K562 (cell line): ENCODE measurements at regions not wholly inside any gene's neighbourhood (a gene's known extent, or its start where the extent isn't known, plus 50 kb on each side); places are given as distances from the start of the nearest gene placed in this dataset.

Experiments used
- ATAC-seq: fragments of 200-7000 bp; cut with Tn5 transposase; 3 replicates; pipeline ENCODE4 v1.9.1; 2020; ENCODE audit warnings: moderate library complexity
- BruUV-seq: library from RNA; stranded (reverse); fragments of 400-500 nt; replicated peaks from 2 replicates; lab custom pipeline; 2021; lab: Mats Ljungman, UMichigan
- CTCF ChIA-PET: fragments of 300-600 bp; formaldehyde crosslinking; extraction: SDS; loops from one replicate; lab custom pipeline; 2021; ENCODE audit warnings: low intra/inter-chr PET ratio; lab: Yijun Ruan, JAX
- POLR2A ChIA-PET: fragments of 300-600, 350-650 bp; sonication (Branson Sonifier 250); formaldehyde crosslinking; extraction: SDS; loops from one replicate; lab custom pipeline; 2021; ENCODE audit warnings: antibody characterized with exemption, inconsistent platforms; lab: Yijun Ruan, JAX
- DNase-seq, 4 experiments: peaks; one replicate each; pipeline versions ENCODE4 v3.0.0 to v3.0.0-alpha.2; 2011 to 2018; ENCODE audit warnings: low spot score in 3 of 4, mixed read lengths in 3 of 4; ENCODE audit errors: extremely low read depth in 1 of 4
- FAIRE-seq: peaks from 2 replicates; lab custom pipeline; 2011; peaks lifted over from hg19 to GRCh38; lab: Jason Lieb, UNC
- H2AFZ ChIP-seq: 2 replicates; pipeline ENCODE4 v1.6.0; 2011; ENCODE audit warnings: low read depth, low read length, control low read depth, inconsistent platforms
- H3K27ac ChIP-seq: fragments of 200-600 bp; 3 replicates; pipeline ENCODE4 v1.8.0; 2011; ENCODE audit warnings: low read depth, mild to moderate bottlenecking, control low read depth, inconsistent platforms, low read length, moderate library complexity, mixed read lengths; ENCODE audit errors: extremely low read depth
- H3K27me3 ChIP-seq, 2 experiments: fragments of 300-600 bp in 1 of 2; 2 replicates in 1 of 2; 3 replicates in 1 of 2; pipeline versions ENCODE4 v1.6.0 to v1.8.0; 2011; ENCODE audit warnings: inconsistent platforms in 2 of 2, low read length in 2 of 2, mild to moderate bottlenecking in 1 of 2, mixed read lengths in 1 of 2, moderate library complexity in 1 of 2; ENCODE audit not compliant: control insufficient read depth in 2 of 2, insufficient read depth in 2 of 2
- H3K36me3 ChIP-seq: fragments of 300-600 bp; 3 replicates; pipeline ENCODE4 v1.8.0; 2011; ENCODE audit warnings: mild to moderate bottlenecking, low read length, inconsistent platforms; ENCODE audit not compliant: control insufficient read depth, insufficient read depth
- H3K4me1 ChIP-seq, 2 experiments: fragments of 200-600 bp in 1 of 2; replicated peaks in 1 of 2; 2 replicates in 1 of 2; 3 replicates in 1 of 2; pipeline versions ENCODE4 v1.5.1 to v1.8.0; 2011; ENCODE audit warnings: inconsistent platforms in 2 of 2, low read length in 2 of 2, mild to moderate bottlenecking in 1 of 2, mixed read lengths in 1 of 2, moderate library complexity in 1 of 2; ENCODE audit not compliant: control insufficient read depth in 2 of 2, insufficient read depth in 2 of 2
- H3K4me2 ChIP-seq: 2 replicates; pipeline ENCODE4 v1.6.1; 2011; ENCODE audit warnings: low read length, control low read depth, inconsistent platforms, mixed read lengths; ENCODE audit not compliant: insufficient read depth
- H3K4me3 ChIP-seq: fragments of 200-600 bp; sonication (generic), shearing (Covaris generic); 2 replicates; pipeline ENCODE4 v1.5.1; 2016; ENCODE audit warnings: control low read depth, inconsistent platforms
- H3K79me2 ChIP-seq: fragments of 200-600 bp; 3 replicates; pipeline ENCODE4 v1.8.0; 2011; ENCODE audit warnings: low read length, inconsistent platforms; ENCODE audit not compliant: control insufficient read depth, insufficient read depth
- H3K9ac ChIP-seq, 2 experiments: 2 replicates each; pipeline versions ENCODE4 v1.6.0 to v1.6.1; 2011; ENCODE audit warnings: low read depth in 2 of 2, low read length in 2 of 2, control low read depth in 1 of 2, inconsistent platforms in 1 of 2, mild to moderate bottlenecking in 1 of 2, mixed read lengths in 1 of 2; ENCODE audit not compliant: insufficient read depth in 1 of 2
- H3K9me1 ChIP-seq: one replicate; pipeline ENCODE4 v1.6.0; 2011; ENCODE audit warnings: inconsistent platforms, mild to moderate bottlenecking, low read length, moderate library complexity; ENCODE audit not compliant: control insufficient read depth, insufficient read depth
- H3K9me3 ChIP-seq: replicated peaks from 2 replicates; pipeline ENCODE4 v1.5.1; 2011; ENCODE audit warnings: low read depth, low read length, inconsistent platforms; ENCODE audit not compliant: control insufficient read depth, insufficient read depth
- H4K20me1 ChIP-seq: replicated peaks from 2 replicates; pipeline ENCODE4 v1.6.1; 2011; ENCODE audit warnings: low read length, inconsistent platforms, mixed read lengths; ENCODE audit not compliant: control insufficient read depth, insufficient read depth
- NFRKB ChIP-seq: fragments of 450-650 bp; IDR thresholded peaks from 2 replicates; pipeline ENCODE4 v1.6.1; 2016; ENCODE audit warnings: low read depth
- NUFIP1 ChIP-seq: fragments of 450-650 bp; IDR thresholded peaks from 2 replicates; pipeline ENCODE4 v1.6.1; 2018; ENCODE audit not compliant: partially characterized antibody
- ZBTB1 ChIP-seq: sonication (generic); formaldehyde crosslinking; IDR thresholded peaks from 2 replicates; pipeline ENCODE4 v1.8.1; 2023; ENCODE audit warnings: missing genetic modification reagents, low read depth, mild to moderate bottlenecking, borderline replicate concordance
- WGBS: fragments of 100-300 bp; shearing (Covaris generic); methylation state at CpG from one replicate; pipeline ENCODE4 v1.1.6; 2016; ENCODE audit warnings: low coverage, mixed read lengths; ENCODE audit not compliant: insufficient coverage; ENCODE audit errors: missing lambda C conversion rate; 5-methylcytosine and 5-hydroxymethylcytosine counted together
- in situ Hi-C: fragments of 300-500 bp; cut with MboI; formaldehyde crosslinking; loops from 4 replicates; pipeline ENCODE4 v1.15.0; 2018; ENCODE audit warnings: inconsistent platforms, mixed read lengths
- intact Hi-C: fragments of 100-400 bp; cut with micrococcal nuclease; formaldehyde crosslinking; loops from 2 replicates; pipeline ENCODE4 v1.14.2; 2022
- TF ChIP-seq, protein P1 (sequence below): fragments of 250-450 bp; sonication (Bioruptor Pico); IDR thresholded peaks from 2 replicates; pipeline ENCODE4 v1.5.0; 2022; ENCODE audit warnings: mild to moderate bottlenecking

GRCh38 chr16:49944221-49944620, 80.8 kb upstream of the CNEP1R1 start:
- CTCF ChIA-PET, result no interaction called here
- ATAC-seq (no peak), FAIRE-seq (no peak)

More at GRCh38 chr16:49944221-49944620, 80.8 kb upstream of the CNEP1R1 start:
- Histone ChIP-seq H3K4me3 (no peak overlapping the region), H3K4me1 (no peaks in the 10 kb centered on the region), H3K79me2 (no peaks in the 10 kb centered on the region), H4K20me1 (no peaks in the 10 kb centered on the region), H3K9ac (no peak overlapping the region), H2AFZ (no peak overlapping the region), H3K4me2 (no peak overlapping the region), H3K27ac (no peak overlapping the region), H3K36me3 (no peaks in the 10 kb centered on the region), H3K9me3 (no peaks in the 10 kb centered on the region)
- intact Hi-C loops, result no loop called here
- DNase-seq, result no peak
- WGBS, result 3% methylated on average over 5 of the region's 5 CpGs
- in situ Hi-C loops, result no loop called here
- BruUV-seq, result no TSS peak
- TF ChIP-seq, protein P1, sequence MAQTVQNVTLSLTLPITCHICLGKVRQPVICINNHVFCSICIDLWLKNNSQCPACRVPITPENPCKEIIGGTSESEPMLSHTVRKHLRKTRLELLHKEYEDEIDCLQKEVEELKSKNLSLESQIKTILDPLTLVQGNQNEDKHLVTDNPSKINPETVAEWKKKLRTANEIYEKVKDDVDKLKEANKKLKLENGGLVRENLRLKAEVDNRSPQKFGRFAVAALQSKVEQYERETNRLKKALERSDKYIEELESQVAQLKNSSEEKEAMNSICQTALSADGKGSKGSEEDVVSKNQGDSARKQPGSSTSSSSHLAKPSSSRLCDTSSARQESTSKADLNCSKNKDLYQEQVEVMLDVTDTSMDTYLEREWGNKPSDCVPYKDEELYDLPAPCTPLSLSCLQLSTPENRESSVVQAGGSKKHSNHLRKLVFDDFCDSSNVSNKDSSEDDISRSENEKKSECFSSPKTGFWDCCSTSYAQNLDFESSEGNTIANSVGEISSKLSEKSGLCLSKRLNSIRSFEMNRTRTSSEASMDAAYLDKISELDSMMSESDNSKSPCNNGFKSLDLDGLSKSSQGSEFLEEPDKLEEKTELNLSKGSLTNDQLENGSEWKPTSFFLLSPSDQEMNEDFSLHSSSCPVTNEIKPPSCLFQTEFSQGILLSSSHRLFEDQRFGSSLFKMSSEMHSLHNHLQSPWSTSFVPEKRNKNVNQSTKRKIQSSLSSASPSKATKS, result no peak
- TF ChIP-seq NFRKB, result no peak
- no peak for TF ChIP-seq ZBTB1
- no peak for TF ChIP-seq NUFIP1
- TF ChIP-seq, all 486 proteins: peak for 0
- POLR2A ChIA-PET, result no interaction called here
- no peaks in the 10 kb centered on the region for H3K9me1 ChIP-seq
- H3K27me3 ChIP-seq, result peaks cover 0 to 8% of the 10 kb centered on the region in 2 experiments; a peak in 4 of 5 replicates
